GM12878 (cell line): ENCODE measurements at regions not wholly inside any gene's neighbourhood (a gene's known extent, or its start where the extent isn't known, plus 50 kb on each side); places are given as distances from the start of the nearest gene placed in this dataset.

ENCODE experiments used
- ATAC-seq: fragments of 200-7000 bp; cut with Tn5 transposase; 3 replicates; pipeline ENCODE4 v1.9.1; 2020; ENCODE audit warnings: mild to moderate bottlenecking, moderate library complexity
- BruUV-seq: library from RNA; stranded (reverse); fragments of 400-500 nt; replicated peaks from 2 replicates; lab custom pipeline; 2021; lab: Mats Ljungman, UMichigan
- CTCF ChIA-PET: fragments of 300-600 bp; sonication (Branson Sonifier 250); formaldehyde crosslinking; extraction: SDS; loops from one replicate; lab custom pipeline; 2021; ENCODE audit warnings: inconsistent platforms; lab: Yijun Ruan, JAX
- POLR2A ChIA-PET: fragments of 350-600 bp; formaldehyde crosslinking; extraction: SDS; loops from one replicate; lab custom pipeline; 2021; ENCODE audit warnings: inconsistent platforms; lab: Charles Lee
- RAD21 ChIA-PET: fragments of 300-600 bp; sonication (Branson Sonifier 250); formaldehyde crosslinking; loops from one replicate; lab custom pipeline; 2023; ENCODE audit warnings: antibody characterized with exemption; ENCODE audit not compliant: unreplicated experiment; lab: Charles Lee
- SMC1A ChIA-PET: fragments of 300-600 bp; sonication (Branson Sonifier 250); formaldehyde crosslinking; loops from one replicate; lab custom pipeline; 2023; ENCODE audit not compliant: unreplicated experiment, uncharacterized antibody; lab: Charles Lee
- DNase-seq: peaks from one replicate; pipeline ENCODE4 v3.0.0-alpha.2; 2011; ENCODE audit warnings: low read depth, low spot score
- FAIRE-seq: peaks from 3 replicates; lab custom pipeline; 2011; peaks lifted over from hg19 to GRCh38; lab: Jason Lieb, UNC
- H2AFZ ChIP-seq: 2 replicates; pipeline ENCODE4 v1.6.0; 2011; ENCODE audit warnings: low read depth, low read length, control low read depth; ENCODE audit not compliant: control insufficient read depth
- H3K27ac ChIP-seq: 2 replicates; pipeline ENCODE4 v1.5.1; 2011; ENCODE audit warnings: control low read depth; ENCODE audit not compliant: control insufficient read depth, insufficient read depth
- H3K27me3 ChIP-seq, 2 experiments: replicated peaks in 1 of 2; 2 replicates each; pipeline versions ENCODE4 v1.6.0 to v1.6.1; 2011; ENCODE audit warnings: low read length in 1 of 2; ENCODE audit not compliant: control insufficient read depth in 2 of 2, insufficient read depth in 2 of 2
- H3K36me3 ChIP-seq, 2 experiments: 2 replicates each; pipeline ENCODE4 v1.5.1; 2011; ENCODE audit warnings: low read length in 1 of 2; ENCODE audit not compliant: control insufficient read depth in 2 of 2, insufficient read depth in 2 of 2
- H3K4me1 ChIP-seq: 2 replicates; pipeline ENCODE4 v1.6.1; 2011; ENCODE audit warnings: mild to moderate bottlenecking, low read length, moderate library complexity, mixed read lengths; ENCODE audit not compliant: control insufficient read depth, insufficient read depth
- H3K4me2 ChIP-seq: 2 replicates; pipeline ENCODE4 v1.6.0; 2011; ENCODE audit warnings: control low read depth; ENCODE audit not compliant: control insufficient read depth, insufficient read depth
- H3K4me3 ChIP-seq: fragments of 200-600 bp; sonication (generic); 2 replicates; pipeline ENCODE4 v1.5.1; 2016
- H3K79me2 ChIP-seq: 2 replicates; pipeline ENCODE4 v1.6.0; 2011; ENCODE audit warnings: low read length; ENCODE audit not compliant: control insufficient read depth, insufficient read depth
- H3K9ac ChIP-seq: 2 replicates; pipeline ENCODE4 v1.8.0; 2011; ENCODE audit warnings: low read length, control low read depth, mixed read lengths; ENCODE audit not compliant: control insufficient read depth, insufficient read depth
- H3K9me3 ChIP-seq: replicated peaks from 3 replicates; pipeline ENCODE4 v1.5.1; 2011; ENCODE audit warnings: mild to moderate bottlenecking, low read length; ENCODE audit not compliant: control insufficient read depth, insufficient read depth
- H4K20me1 ChIP-seq: 2 replicates; pipeline ENCODE4 v1.6.0; 2011; ENCODE audit not compliant: control insufficient read depth, insufficient read depth
- CHD1 ChIP-seq: IDR thresholded peaks from 2 replicates; pipeline ENCODE4 v1.6.1; 2012; ENCODE audit warnings: low read depth, low read length, improper control_type of control experiment
- ESRRA ChIP-seq: IDR thresholded peaks from 2 replicates; pipeline ENCODE4 v1.6.1; 2012; ENCODE audit warnings: mild to moderate bottlenecking, low read length, improper control_type of control experiment
- EZH2 ChIP-seq: IDR thresholded peaks from 2 replicates; pipeline ENCODE4 v1.6.1; 2012; ENCODE audit warnings: low read depth, mild to moderate bottlenecking, control low read depth, inconsistent platforms, low read length, borderline replicate concordance; ENCODE audit not compliant: control insufficient read depth
- HDAC2 ChIP-seq: fragments of 200-600 bp; sonication (generic); IDR thresholded peaks from 2 replicates; pipeline ENCODE4 v1.6.1; 2017
- IKZF2 ChIP-seq, 2 experiments: fragments of 450-650 bp; IDR thresholded peaks; 2 replicates each; pipeline ENCODE4 v1.6.1; 2017; ENCODE audit warnings: mild to moderate bottlenecking in 2 of 2, moderate library complexity in 2 of 2
- NR2C2 ChIP-seq: IDR thresholded peaks from 2 replicates; pipeline ENCODE4 v1.6.1; 2011; ENCODE audit warnings: borderline replicate concordance, low read depth; ENCODE audit not compliant: control insufficient read depth, insufficient read length
- RBBP5 ChIP-seq: fragments of 200-600 bp; sonication (generic); conservative IDR thresholded peaks from 2 replicates; pipeline ENCODE4 v1.6.1; 2016
- RELA ChIP-seq: fragments of 450-650 bp; IDR thresholded peaks from 2 replicates; pipeline ENCODE4 v1.8.0; 2014; ENCODE audit warnings: borderline replicate concordance; ENCODE audit not compliant: partially characterized antibody
- SUPT20H ChIP-seq: IDR thresholded peaks from 2 replicates; pipeline ENCODE4 v1.6.1; 2011; ENCODE audit warnings: low read depth, mild to moderate bottlenecking, low read length, moderate library complexity, borderline replicate concordance; ENCODE audit not compliant: control insufficient read depth
- ZNF24 ChIP-seq: fragments of 450-650 bp; IDR thresholded peaks from 2 replicates; pipeline ENCODE4 v1.6.1; 2017; ENCODE audit warnings: antibody characterized with exemption, mild to moderate bottlenecking
- ZNF384 ChIP-seq: IDR thresholded peaks from 2 replicates; pipeline ENCODE4 v1.6.1; 2012; ENCODE audit warnings: low read depth, mild to moderate bottlenecking, low read length, improper control_type of control experiment, borderline replicate concordance
- WGBS: methylation state at CpG from one replicate; pipeline ENCODE4 v1.1.6; 2016; ENCODE audit warnings: low lambda C conversion rate; ENCODE audit not compliant: insufficient replicate concordance, insufficient coverage; ENCODE audit errors: missing lambda C conversion rate; 5-methylcytosine and 5-hydroxymethylcytosine counted together
- in situ Hi-C: fragments of 300-500 bp; cut with MboI; formaldehyde crosslinking; loops from 9 replicates; pipeline ENCODE4 v1.14.3; 2018; ENCODE audit warnings: mixed read lengths
- intact Hi-C: fragments of 100-400 bp; cut with micrococcal nuclease; formaldehyde crosslinking; loops from one replicate; pipeline ENCODE4 v1.14.2; 2022; ENCODE audit not compliant: unreplicated experiment
- TF ChIP-seq, protein P1 (sequence below): fragments of 150-350 bp; IDR thresholded peaks from 2 replicates; pipeline ENCODE4 v1.6.1; 2016; ENCODE audit warnings: low read depth, low read length
- TF ChIP-seq, protein P2 (sequence below): IDR thresholded peaks from 2 replicates; pipeline ENCODE4 v1.6.1; 2012; ENCODE audit warnings: low read length, inconsistent platforms

DNA sequence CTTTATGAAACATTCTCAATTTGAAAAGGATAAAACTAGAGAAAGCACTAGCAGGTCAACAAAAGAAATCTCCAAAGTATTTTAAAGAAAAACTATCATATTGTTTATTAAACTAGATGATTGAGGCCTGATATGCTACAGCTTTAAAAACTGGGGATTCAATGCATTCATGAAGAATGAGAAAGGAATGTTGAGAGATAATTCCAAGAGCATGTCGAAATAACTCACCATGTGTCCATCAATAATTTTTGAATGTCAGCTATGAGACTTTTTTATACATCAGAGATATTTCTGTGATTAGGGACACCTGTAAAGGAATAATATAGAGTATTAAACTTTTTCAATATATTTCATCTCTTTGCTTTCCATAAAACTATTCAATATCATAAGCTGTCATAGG lies 376.9 kb upstream of the REG3G start:
- CTCF ChIA-PET: no interaction called here
- 11% methylated on average over 1 of the region's 1 CpG for WGBS
- SMC1A ChIA-PET: interaction anchor here (1.1 kb wide), 1 partner anchor 10 kb away, joined by 3 read pairs; no protein-coding TSS in a partner anchor

DNA sequence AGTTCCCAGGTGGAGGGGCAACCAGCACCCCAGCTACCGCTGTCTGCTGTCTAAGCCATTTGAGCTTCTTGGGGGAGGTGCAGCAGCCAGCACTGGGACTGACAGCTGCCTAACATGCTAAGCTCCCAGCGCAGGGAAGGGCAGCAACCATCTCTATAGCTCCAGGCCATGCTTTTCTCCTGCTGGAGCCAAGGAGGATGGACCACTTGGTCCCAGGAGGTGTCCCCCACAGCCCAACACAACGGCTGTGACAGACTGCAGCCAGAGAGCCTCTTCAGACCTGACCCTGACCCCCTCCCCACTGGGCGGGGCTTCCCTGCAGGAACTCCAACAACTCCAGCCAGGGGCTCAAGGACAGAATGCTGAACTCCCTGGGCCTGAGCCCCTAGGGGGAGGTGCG lies 370.6 kb upstream of the REG3G start:
- Histone ChIP-seq H3K27me3 (no peaks in the 10 kb centered on the region), H3K27ac (no peak overlapping the region), H3K4me3 (no peak overlapping the region), H3K9ac (no peak overlapping the region), H3K36me3 (no peaks in the 10 kb centered on the region), H3K79me2 (no peaks in the 10 kb centered on the region), H3K9me3 (no peaks in the 10 kb centered on the region), H3K4me2 (no peak overlapping the region), H2AFZ (no peak overlapping the region), H3K4me1 (no peaks in the 10 kb centered on the region), H4K20me1 (no peaks in the 10 kb centered on the region)
- no peak for DNase-seq
- WGBS: 11% methylated on average over 5 of the region's 5 CpGs
- FAIRE-seq: no peak
- no TSS peak for BruUV-seq
- intact Hi-C loops: no loop called here
- POLR2A ChIA-PET: no interaction called here
- in situ Hi-C loops: no loop called here
- ATAC-seq: no peak
- CTCF ChIA-PET: no interaction called here
- SMC1A ChIA-PET: interaction anchor here (0.7 kb wide), 1 partner anchor 743 kb away, joined by 3 read pairs; no protein-coding TSS in a partner anchor
- RAD21 ChIA-PET: no interaction called here
- TF ChIP-seq NR2C2 (no peak), ESRRA (no peak)
- TF ChIP-seq, protein P1, sequence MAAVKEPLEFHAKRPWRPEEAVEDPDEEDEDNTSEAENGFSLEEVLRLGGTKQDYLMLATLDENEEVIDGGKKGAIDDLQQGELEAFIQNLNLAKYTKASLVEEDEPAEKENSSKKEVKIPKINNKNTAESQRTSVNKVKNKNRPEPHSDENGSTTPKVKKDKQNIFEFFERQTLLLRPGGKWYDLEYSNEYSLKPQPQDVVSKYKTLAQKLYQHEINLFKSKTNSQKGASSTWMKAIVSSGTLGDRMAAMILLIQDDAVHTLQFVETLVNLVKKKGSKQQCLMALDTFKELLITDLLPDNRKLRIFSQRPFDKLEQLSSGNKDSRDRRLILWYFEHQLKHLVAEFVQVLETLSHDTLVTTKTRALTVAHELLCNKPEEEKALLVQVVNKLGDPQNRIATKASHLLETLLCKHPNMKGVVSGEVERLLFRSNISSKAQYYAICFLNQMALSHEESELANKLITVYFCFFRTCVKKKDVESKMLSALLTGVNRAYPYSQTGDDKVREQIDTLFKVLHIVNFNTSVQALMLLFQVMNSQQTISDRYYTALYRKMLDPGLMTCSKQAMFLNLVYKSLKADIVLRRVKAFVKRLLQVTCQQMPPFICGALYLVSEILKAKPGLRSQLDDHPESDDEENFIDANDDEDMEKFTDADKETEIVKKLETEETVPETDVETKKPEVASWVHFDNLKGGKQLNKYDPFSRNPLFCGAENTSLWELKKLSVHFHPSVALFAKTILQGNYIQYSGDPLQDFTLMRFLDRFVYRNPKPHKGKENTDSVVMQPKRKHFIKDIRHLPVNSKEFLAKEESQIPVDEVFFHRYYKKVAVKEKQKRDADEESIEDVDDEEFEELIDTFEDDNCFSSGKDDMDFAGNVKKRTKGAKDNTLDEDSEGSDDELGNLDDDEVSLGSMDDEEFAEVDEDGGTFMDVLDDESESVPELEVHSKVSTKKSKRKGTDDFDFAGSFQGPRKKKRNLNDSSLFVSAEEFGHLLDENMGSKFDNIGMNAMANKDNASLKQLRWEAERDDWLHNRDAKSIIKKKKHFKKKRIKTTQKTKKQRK: no peak

More for the DNA sequence above, 376.9 kb upstream of the REG3G start:
- ChIA-PET POLR2A (no interaction called here), RAD21 (no interaction called here)
- DNase-seq: no peak
- no peak for FAIRE-seq
- no peaks in the 10 kb centered on the region for H3K9me3 ChIP-seq
- no peaks in the 10 kb centered on the region for H3K4me1 ChIP-seq
- H2AFZ ChIP-seq: no peak overlapping the region
- no TSS peak for BruUV-seq
- no peaks in the 10 kb centered on the region for H4K20me1 ChIP-seq
- TF ChIP-seq NR2C2 (no peak), CHD1 (no peak), HDAC2 (no peak), RBBP5 (no peak), EZH2 (no peak), IKZF2 (IDR thresholded peaks at IDR 0.05) (no peak), RELA (no peak), ZNF24 (no peak), ZNF384 (no peak), SUPT20H (no peak)
- TF ChIP-seq, protein P2, sequence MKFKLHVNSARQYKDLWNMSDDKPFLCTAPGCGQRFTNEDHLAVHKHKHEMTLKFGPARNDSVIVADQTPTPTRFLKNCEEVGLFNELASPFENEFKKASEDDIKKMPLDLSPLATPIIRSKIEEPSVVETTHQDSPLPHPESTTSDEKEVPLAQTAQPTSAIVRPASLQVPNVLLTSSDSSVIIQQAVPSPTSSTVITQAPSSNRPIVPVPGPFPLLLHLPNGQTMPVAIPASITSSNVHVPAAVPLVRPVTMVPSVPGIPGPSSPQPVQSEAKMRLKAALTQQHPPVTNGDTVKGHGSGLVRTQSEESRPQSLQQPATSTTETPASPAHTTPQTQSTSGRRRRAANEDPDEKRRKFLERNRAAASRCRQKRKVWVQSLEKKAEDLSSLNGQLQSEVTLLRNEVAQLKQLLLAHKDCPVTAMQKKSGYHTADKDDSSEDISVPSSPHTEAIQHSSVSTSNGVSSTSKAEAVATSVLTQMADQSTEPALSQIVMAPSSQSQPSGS: no peak
- H3K36me3 ChIP-seq: no peaks in the 10 kb centered on the region
- in situ Hi-C loops: no loop called here
- no peaks in the 10 kb centered on the region for H3K27me3 ChIP-seq
- H3K27ac ChIP-seq: no peak overlapping the region
- no peak overlapping the region for H3K9ac ChIP-seq
- H3K4me2 ChIP-seq: no peak overlapping the region
- intact Hi-C loops: no loop called here
- no peaks in the 10 kb centered on the region for H3K79me2 ChIP-seq
- H3K4me3 ChIP-seq: no peak overlapping the region
- ATAC-seq: no peak
